Epithelial cell of esophagus (primary cell): ENCODE measurements at regions not wholly inside any gene's neighbourhood (a gene's known extent, or its start where the extent isn't known, plus 50 kb on each side); places are given as distances from the start of the nearest gene placed in this dataset.
A peak's percentile ranks its signal among the peaks of the same experiment; 100 is the strongest.

Experiments used
- DNase-seq: peaks from one replicate; pipeline ENCODE4 v3.0.0; 2010; ENCODE audit warnings: low read depth
- H3K4me3 ChIP-seq: 2 replicates; pipeline ENCODE4 v1.5.1; 2011; ENCODE audit warnings: mild to moderate bottlenecking, low read length, control low read depth
- CTCF ChIP-seq: IDR thresholded peaks from 2 replicates; pipeline ENCODE4 v1.5.1; 2011; ENCODE audit warnings: low read depth, mild to moderate bottlenecking, low read length, control low read depth, inconsistent platforms; ENCODE audit not compliant: insufficient read depth; ENCODE audit errors: missing control alignments

- no peak for DNase-seq
- H3K4me3 ChIP-seq, result no peak overlapping the region
- no peak for TF ChIP-seq CTCF
Measured at GRCh38 chr2:194155431-194155830, 1501.6 kb upstream of the SLC39A10 start.

DNA sequence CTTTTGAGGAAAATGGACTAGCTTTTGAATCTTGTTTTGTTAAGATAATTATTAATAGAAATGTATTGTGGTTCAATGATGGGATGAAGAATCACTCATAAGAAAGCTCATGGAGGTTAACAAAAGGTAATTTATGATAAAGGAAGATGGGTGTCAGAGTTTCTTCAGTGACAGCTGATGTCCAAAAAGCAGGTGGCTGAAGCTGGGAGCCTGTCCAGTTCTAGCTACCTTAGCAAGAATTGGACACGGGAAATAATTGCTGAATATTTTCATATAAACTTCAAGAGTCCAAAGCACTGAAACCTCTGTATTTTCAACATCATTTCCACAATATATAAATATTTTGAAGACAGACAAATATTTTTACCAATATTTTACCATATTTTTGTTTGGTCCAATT is 1505.8 kb upstream of the SLC39A10 start:
- DNase-seq, result no peak
- H3K4me3 ChIP-seq, result no peak overlapping the region
- TF ChIP-seq CTCF, result no peak

DNA sequence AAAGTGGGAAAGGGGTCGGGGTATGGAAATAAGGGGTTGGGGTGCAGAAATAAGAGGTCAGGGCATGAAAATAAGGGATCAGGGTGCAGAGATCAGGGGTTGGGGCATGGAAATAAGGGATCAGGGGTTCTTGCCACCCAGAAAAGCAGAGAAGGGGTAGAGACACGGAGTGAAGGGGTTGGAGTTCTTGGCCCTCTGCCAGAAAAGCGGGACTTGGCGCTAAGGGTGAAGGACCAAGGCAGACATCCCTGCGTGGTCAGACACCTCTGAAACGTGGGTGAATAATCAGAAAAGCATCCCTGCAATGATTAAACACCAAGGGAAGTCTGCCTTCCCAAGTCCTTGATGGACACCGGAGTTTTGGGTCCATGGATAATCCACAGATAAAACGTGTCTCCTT is 1521.6 kb upstream of the SLC39A10 start:
- no peak overlapping the region for H3K4me3 ChIP-seq
- TF ChIP-seq CTCF, result no peak
- DNase-seq, result no peak

DNA sequence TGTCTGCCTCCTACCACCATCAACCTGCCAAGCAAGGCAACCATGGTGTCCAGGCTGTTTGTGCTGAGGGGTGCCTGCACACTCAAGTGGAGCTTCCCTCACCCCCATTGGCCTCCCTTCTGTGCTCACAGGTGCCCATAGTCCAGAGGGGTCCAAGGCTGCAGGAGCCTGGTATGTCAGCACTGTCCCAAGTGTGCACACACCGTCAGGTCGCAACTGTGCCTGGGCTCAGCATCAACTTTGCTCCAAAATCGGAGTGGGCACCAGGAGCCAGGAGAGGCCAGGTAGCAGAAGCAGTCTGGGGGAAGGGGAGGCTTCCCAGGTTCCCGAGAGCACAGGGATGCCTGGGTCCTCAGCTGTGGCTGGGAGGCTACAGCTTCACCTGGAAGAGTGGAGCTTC is 1528.2 kb upstream of the SLC39A10 start:
- DNase-seq, result no peak
- no peak for TF ChIP-seq CTCF
- H3K4me3 ChIP-seq, result no peak overlapping the region

GRCh38 chr2:194126418-194126817 is 1530.6 kb upstream of the SLC39A10 start:
- TF ChIP-seq CTCF, result no peak

DNA sequence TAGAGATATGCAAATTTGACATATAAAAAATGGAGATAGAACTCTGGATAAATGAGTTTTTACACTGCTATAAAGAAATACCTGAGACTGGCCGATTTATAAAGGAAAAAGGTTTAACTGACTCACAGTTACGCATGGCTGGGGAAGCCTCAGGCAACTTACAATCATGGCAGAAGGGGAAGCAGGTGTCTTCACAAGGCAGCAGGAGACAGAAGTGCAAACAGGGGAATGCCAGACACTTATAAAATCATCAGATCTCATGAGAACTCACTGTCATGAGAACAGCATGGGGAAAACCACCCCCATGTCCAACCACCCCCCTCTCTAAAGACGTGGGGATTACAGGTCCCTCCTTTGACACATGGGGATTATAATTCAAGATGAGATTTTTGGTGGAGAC is 1540.2 kb upstream of the SLC39A10 start:
- H3K4me3 ChIP-seq, result no peak overlapping the region
- no peak for TF ChIP-seq CTCF
- peak; percentile 39 for DNase-seq

More at GRCh38 chr2:194126418-194126817, 1530.6 kb upstream of the SLC39A10 start:
- no peak for DNase-seq
- no peak overlapping the region for H3K4me3 ChIP-seq

- H3K4me3 ChIP-seq, result no peak overlapping the region
- DNase-seq, result no peak
- no peak for TF ChIP-seq CTCF
Measured at GRCh38 chr2:194105358-194105757, 1551.7 kb upstream of the SLC39A10 start.
